ENCODE measurements at regions not wholly inside any gene's neighbourhood (a gene's known extent, or its start where the extent isn't known, plus 50 kb on each side); places are given as distances from the start of the nearest gene placed in this dataset.
"Not testable (repeated sequence)": the region's sequence is repeated elsewhere in the genome, so short reads cannot be mapped to it uniquely, and the experiment has no call there.

DNA sequence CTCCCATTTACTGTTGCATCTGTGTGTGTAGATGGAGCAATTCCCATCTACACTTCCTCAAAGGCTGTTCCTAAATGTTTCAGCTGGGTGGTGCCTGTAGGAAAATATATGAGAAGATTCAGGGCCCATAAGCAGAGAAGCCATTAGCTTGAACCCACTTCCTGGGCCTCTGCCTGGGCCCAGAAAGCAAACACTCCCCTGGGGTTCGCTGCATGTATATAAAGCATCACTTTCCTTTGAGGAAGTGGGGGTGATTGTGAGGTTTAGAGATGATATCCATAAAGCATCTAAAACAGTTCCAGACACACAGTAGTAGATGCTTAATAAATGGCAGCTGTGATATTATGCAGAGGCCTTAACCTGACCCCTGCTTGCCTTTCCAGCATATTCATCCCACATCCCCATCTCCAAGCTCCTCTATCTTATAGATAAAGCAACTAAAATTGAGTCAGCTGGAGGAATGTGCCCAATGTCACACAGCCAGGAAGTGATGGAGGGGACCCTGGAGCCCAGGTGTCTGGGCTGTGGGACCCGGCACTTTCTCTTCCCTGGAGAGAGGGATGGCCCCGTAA is 280.0 kb upstream of the CRY1 start:
- H3K27me3 ChIP-seq = no peaks in the 10 kb centered on the region

DNA sequence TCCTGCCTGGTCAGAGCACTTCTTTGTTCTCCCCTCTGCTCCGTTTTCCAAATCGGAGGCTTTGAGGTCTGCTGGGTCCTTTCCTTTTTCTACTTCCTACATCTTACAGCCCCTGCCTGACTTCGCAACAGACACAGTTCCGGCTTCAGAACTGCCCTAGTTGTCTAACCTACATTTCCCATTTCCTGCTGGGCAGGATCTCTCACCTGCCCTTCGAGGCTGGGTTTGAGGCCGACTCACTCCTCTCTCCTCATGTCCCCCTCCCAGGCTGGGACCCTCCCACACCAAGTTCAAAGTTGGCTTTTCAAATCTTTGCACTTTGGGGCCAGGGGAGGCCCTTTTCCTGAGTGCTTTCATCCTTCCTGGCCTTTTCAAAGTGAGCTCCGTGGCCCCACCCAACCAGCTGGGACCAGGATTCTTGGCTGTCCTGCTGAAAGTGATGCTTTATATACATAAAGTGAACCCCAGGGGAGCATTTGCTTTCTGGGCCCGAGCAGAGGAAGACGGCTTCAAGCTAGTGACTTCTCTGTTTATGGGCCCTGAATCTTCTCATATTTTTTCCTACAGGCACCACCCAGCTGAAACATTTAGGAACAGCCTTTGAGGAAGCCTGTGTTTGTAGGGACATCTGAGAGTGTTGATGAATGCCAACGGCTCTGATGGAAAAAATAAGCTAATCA is 281.0 kb upstream of the CRY1 start:
- TF ChIP-seq Cebpa-rat (IDR thresholded peaks at IDR 0.05) = no peak
- peak overlapping the region; percentile 32 for H3K9ac ChIP-seq
- H4K20me1 ChIP-seq = no peaks in the 10 kb centered on the region
- peak overlapping the region; percentile 31 for H3K4me3 ChIP-seq
- peak overlapping the region; percentile 89 for H3K4me2 ChIP-seq
- no peaks in the 10 kb centered on the region for H3K36me3 ChIP-seq
- H3K4me1 ChIP-seq = peaks cover 46% of the 10 kb centered on the region
- H3K9me3 ChIP-seq = no peaks in the 10 kb centered on the region
- peak overlapping the region; percentile 83 for H3K27ac ChIP-seq
- no peaks in the 10 kb centered on the region for H3K27me3 ChIP-seq

More for the DNA sequence above, 280.0 kb upstream of the CRY1 start:
- peak overlapping the region; percentile 31; the same call in 1 of the 2 replicates for H3K4me3 ChIP-seq
- H3K27ac ChIP-seq = peak overlapping the region; percentile 83
- H4K20me1 ChIP-seq = no peaks in the 10 kb centered on the region
- H3K36me3 ChIP-seq = no peaks in the 10 kb centered on the region
- H3K9ac ChIP-seq = peak overlapping the region; percentile 32; the same call in 1 of the 2 replicates
- H3K9me3 ChIP-seq = no peaks in the 10 kb centered on the region
- peak overlapping the region; percentile 89 for H3K4me2 ChIP-seq
- TF ChIP-seq Cebpa-rat (IDR thresholded peaks at IDR 0.05) = no peak
- H3K4me1 ChIP-seq = peaks cover 47% of the 10 kb centered on the region

GRCh38 chr12:107375231-107375630 is 281.9 kb upstream of the CRY1 start:
- H3K36me3 ChIP-seq = no peaks in the 10 kb centered on the region

GRCh38 chr12:107377596-107378385 is 284.4 kb upstream of the CRY1 start:
- H3K36me3 ChIP-seq = no peaks in the 10 kb centered on the region
- TF ChIP-seq Cebpa-rat (IDR thresholded peaks at IDR 0.05) = no peak
- no peaks in the 10 kb centered on the region for H3K9me3 ChIP-seq
- no peak overlapping the region for H3K4me2 ChIP-seq
- no peak overlapping the region for H3K4me3 ChIP-seq
- peaks cover 23% of the 10 kb centered on the region for H3K4me1 ChIP-seq
- H4K20me1 ChIP-seq = no peaks in the 10 kb centered on the region
- no peak overlapping the region for H3K9ac ChIP-seq
- no peaks in the 10 kb centered on the region for H3K27me3 ChIP-seq
- no peak overlapping the region for H3K27ac ChIP-seq

More at GRCh38 chr12:107375231-107375630, 281.9 kb upstream of the CRY1 start:
- H3K27ac ChIP-seq = no peak overlapping the region
- H3K9ac ChIP-seq = no peak overlapping the region
- no peaks in the 10 kb centered on the region for H3K27me3 ChIP-seq
- H4K20me1 ChIP-seq = no peaks in the 10 kb centered on the region
- no peak overlapping the region for H3K4me3 ChIP-seq
- H3K4me2 ChIP-seq = no peak overlapping the region
- H3K9me3 ChIP-seq = no peaks in the 10 kb centered on the region
- H3K4me1 ChIP-seq = peaks cover 37% of the 10 kb centered on the region
- TF ChIP-seq Cebpa-rat (IDR thresholded peaks at IDR 0.05) = no peak

- Histone ChIP-seq H3K4me1 (peaks cover 15% of the 10 kb centered on the region), H3K4me3 (no peak overlapping the region), H3K36me3 (no peaks in the 10 kb centered on the region), H3K9ac (no peak overlapping the region), H3K9me3 (no peaks in the 10 kb centered on the region), H4K20me1 (no peaks in the 10 kb centered on the region), H3K27ac (no peak overlapping the region), H3K27me3 (no peaks in the 10 kb centered on the region), H3K4me2 (no peak overlapping the region)
- no peak for TF ChIP-seq Cebpa-rat (IDR thresholded peaks at IDR 0.05)
These were observed 285.3 kb upstream of the CRY1 start for GRCh38 chr12:107378609-107379008.

GRCh38 chr12:107379142-107379851 is 285.9 kb upstream of the CRY1 start:
- not testable (repeated sequence) for H3K36me3 ChIP-seq, H3K27ac ChIP-seq, H3K4me1 ChIP-seq, H3K4me3 ChIP-seq, H3K27me3 ChIP-seq, H3K9me3 ChIP-seq, H4K20me1 ChIP-seq, H3K4me2 ChIP-seq, H3K9ac ChIP-seq

- TF ChIP-seq Cebpa-rat (IDR thresholded peaks at IDR 0.05) = no peak
- Histone ChIP-seq H4K20me1 (no peaks in the 10 kb centered on the region), H3K36me3 (no peaks in the 10 kb centered on the region), H3K9ac (no peak overlapping the region), H3K4me1 (peaks cover under 1% of the 10 kb centered on the region; the same call in 1 of the 2 replicates), H3K4me3 (no peak overlapping the region), H3K9me3 (no peaks in the 10 kb centered on the region), H3K27me3 (no peaks in the 10 kb centered on the region), H3K27ac (no peak overlapping the region), H3K4me2 (no peak overlapping the region)
These were observed 286.7 kb upstream of the CRY1 start for GRCh38 chr12:107379852-107380567.

DNA sequence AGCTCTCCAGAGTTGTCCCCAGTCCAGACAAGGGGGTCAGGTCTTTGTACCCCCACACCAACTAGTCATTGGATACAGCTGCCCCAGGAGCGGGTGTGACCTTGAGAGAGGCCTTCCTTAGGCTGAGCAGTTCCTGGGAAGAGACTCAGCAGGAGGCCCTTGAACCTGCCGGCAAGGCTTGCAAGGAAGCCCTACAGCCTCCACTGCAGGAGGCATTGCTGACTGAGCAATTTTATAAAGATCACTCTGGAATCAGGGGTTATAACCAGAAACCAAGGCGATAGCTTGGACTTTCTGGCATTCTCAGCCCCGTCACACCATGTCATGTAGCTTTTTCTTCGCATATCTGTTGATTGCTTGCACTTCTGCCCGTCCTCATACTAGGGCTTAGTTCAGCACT is 291.3 kb upstream of the CRY1 start:
- Histone ChIP-seq H3K4me1 (peaks cover 12% of the 10 kb centered on the region), H4K20me1 (no peaks in the 10 kb centered on the region), H3K9ac (no peak overlapping the region), H3K36me3 (no peaks in the 10 kb centered on the region), H3K4me3 (no peak overlapping the region), H3K27me3 (no peaks in the 10 kb centered on the region), H3K4me2 (no peak overlapping the region), H3K9me3 (peaks cover 6% of the 10 kb centered on the region; the same call in 1 of the 2 replicates), H3K27ac (no peak overlapping the region)
- TF ChIP-seq Cebpa-rat (IDR thresholded peaks at IDR 0.05) = no peak

DNA sequence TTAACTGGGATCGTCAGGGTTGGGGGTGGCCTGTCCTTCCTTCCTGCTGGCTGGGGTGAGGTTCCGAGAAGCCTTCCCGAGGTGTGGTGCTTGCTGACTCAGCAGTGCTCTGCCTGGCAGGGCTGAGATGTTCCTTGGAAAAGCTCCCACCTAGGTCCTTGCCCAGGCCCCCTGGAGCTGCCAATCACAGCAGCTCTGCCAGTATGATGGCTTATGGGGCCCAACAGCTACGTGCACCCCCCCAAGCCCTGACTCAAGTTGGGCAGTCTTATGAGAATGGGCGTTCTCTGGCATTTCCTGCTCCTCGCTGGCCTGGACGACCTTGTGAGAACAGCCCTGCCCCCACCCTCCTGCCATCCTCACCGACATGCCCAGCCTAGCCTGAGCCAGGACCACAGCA is 292.2 kb upstream of the CRY1 start:
- Histone ChIP-seq H3K4me3 (no peak overlapping the region), H3K27ac (no peak overlapping the region), H4K20me1 (no peaks in the 10 kb centered on the region), H3K36me3 (no peaks in the 10 kb centered on the region), H3K9me3 (peaks cover 13% of the 10 kb centered on the region; the same call in 1 of the 2 replicates), H3K4me2 (no peak overlapping the region), H3K27me3 (no peaks in the 10 kb centered on the region), H3K4me1 (peaks cover 12% of the 10 kb centered on the region), H3K9ac (no peak overlapping the region)
- no peak for TF ChIP-seq Cebpa-rat (IDR thresholded peaks at IDR 0.05)
